Hematopoietic multipotent progenitor cell (in vitro differentiated cells): ENCODE measurements at regions not wholly inside any gene's neighbourhood (a gene's known extent, or its start where the extent isn't known, plus 50 kb on each side); places are given as distances from the start of the nearest gene placed in this dataset.

Experiments used
- DNase-seq, 3 donors: peaks; one replicate each; pipeline ENCODE4 v3.0.0-alpha.2; 2011 to 2015; ENCODE audit warnings: low read depth in 2 of 3, low spot score in 2 of 3

DNA sequence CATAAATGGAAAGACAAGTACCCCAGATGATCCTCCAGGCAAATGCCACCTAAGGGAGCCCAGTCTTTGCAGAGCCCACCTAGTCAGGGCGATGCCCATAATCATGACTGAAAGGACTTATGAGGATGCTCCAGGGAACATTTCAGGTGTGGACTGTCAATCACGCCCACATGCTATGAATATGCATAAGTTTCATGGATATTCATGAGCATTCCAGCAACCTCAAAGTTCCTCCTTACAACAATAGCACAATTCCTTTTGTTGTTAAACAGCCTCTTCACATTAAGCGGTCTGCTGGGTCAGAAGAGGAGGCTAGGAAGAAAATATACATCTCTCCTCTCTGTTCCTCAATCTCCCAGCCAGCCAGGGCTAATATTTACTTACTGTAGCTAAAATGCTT is 161.6 kb downstream of the C5orf15 start:
- DNase-seq = no peak

GRCh38 chr5:133801955-133802751 is 166.3 kb downstream of the C5orf15 start:
- DNase-seq = no peak

DNA sequence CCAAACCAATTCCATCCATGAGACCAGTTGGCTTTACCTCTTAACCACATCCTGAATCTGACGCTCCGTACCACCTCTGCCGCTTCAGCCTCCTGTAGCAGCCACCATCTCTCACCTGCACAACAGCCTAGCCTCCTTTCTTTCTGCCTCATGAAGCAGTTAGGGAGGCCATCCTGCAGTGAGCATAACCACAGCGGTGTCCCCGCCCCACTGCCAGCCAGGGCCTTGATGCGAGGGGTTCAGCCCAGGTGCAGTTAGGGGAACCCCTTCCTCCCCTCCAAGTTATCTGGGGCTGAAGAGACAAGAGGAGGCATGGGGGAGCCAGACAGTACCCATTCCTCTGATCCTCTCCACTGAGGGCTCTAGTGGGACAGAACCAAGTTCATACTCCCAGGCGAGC is 167.0 kb downstream of the C5orf15 start:
- no peak for DNase-seq

GRCh38 chr5:133799571-133800237 is 168.7 kb downstream of the C5orf15 start:
- DNase-seq = no peak

DNA sequence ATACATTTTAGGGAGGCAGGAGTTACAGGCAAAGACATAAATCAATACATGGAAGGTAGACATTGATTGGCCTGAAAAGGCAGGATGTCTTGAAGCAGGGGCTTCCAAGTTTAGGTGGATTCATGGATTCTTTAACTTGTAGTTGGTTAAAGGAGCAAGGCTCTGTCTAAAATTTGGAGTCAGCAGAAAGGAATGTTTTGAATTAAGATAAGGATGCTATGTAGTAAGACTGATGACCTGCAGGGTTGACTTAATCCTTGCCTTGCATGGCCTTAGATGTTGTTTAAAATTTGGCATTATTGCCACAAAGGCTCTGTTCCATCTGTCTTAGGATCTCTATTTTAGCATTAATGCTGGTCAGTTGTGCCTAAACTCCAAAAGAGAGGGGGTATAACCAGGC is 171.3 kb downstream of the C5orf15 start:
- no peak for DNase-seq

DNA sequence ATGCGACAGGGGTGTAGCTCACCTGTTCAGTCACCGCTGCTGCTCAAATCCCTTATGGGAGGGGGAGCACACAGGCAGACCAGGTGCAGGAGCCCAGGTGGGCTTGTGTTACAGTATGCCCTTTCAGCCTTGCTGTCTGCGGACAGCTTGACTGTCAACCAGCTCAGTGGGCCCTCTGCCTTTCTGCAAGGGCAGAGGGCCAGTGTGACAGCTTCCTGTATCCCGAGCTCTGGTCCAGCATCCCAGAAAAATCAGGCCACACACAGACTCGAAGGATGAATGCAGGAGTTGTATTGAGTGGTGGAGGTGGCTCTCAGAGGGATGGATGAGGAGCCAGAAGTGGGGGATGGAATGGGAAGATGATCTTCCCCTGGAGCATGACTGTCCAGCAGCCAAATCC is 172.2 kb downstream of the C5orf15 start:
- no peak for DNase-seq

DNA sequence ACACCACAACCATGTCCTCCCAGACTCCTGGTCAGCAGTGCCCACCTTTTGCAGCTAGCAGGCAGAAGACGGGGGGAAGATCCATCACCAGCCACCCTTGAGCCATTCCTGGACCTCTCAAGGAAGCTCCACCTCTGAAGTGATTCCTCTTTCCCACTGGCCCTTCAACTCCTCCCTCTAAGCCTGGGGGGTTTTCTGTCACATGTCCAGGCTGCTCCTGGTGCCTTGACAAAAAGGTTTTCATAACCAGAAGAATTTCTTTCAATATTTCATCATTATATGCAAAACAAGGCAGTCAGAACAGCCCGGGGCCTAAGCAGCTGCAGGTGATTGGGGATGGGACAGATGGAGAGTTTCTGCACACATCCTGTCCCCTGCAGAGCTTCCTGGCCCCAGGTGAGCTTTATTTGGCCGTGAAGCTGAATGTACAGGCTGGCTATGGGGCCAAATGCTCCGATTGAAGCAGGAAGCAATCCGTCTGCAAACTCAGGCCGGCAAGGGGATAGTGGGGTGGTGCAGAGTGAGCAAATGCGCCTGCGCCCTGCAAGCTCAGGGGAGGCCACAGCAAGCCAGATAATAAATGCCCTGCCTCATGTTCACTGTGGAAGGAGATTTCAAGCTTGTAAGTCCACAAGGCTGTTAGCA is 173.5 kb downstream of the C5orf15 start:
- DNase-seq = no peak

GRCh38 chr5:133793756-133794465 is 174.5 kb downstream of the C5orf15 start:
- DNase-seq = no peak

DNA sequence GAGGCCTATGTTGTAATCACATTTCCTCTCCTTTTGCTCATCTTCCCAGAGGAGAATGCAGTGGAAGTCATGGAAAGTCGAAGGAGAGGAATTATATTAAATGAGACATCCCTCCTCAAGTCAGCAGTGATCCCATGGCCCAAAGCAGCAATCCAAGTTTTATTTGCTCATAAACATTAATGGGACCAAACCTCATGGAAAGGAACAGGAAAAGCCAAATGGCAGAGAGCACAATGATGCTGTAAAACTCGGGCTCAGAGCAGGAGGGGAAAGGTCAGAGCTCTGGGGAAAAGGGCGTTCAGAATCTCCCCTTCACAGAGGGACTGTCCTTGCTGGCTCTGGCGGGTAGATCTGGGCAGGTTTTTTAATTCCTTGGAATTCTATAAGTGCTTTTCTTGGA is 175.8 kb downstream of the C5orf15 start:
- no peak for DNase-seq

- DNase-seq = no peak
Measured at GRCh38 chr5:133792024-133792423, 176.4 kb downstream of the C5orf15 start.

DNA sequence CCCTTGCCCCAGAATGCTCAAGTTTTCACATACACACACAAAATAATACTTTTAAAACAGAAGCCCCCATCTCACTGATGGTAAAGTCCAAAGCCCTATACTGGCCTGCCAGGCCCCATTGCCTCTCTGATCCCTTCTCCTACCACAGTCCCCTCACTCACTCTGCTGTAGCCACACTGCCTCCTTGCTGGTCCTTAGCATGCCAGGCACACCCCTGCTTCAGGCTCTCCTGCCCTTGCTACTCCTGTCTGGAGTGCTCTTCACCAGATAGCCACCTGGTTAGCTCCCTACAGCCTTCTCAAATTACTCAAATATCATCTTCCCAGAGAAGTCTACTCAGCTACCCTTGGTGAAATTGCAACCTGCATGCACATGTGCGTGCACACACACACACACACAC is 177.5 kb downstream of the C5orf15 start:
- no peak for DNase-seq

GRCh38 chr5:133789428-133789827 is 177.1 kb upstream of the FSTL4 start:
- no peak for DNase-seq

GRCh38 chr5:133788121-133788520 is 175.8 kb upstream of the FSTL4 start:
- DNase-seq = no peak

- no peak for DNase-seq
Measured at GRCh38 chr5:133786420-133786819, 174.1 kb upstream of the FSTL4 start.

GRCh38 chr5:133785182-133785581 is 172.8 kb upstream of the FSTL4 start:
- DNase-seq = no peak

GRCh38 chr5:133783481-133783880 is 171.1 kb upstream of the FSTL4 start:
- no peak for DNase-seq

DNA sequence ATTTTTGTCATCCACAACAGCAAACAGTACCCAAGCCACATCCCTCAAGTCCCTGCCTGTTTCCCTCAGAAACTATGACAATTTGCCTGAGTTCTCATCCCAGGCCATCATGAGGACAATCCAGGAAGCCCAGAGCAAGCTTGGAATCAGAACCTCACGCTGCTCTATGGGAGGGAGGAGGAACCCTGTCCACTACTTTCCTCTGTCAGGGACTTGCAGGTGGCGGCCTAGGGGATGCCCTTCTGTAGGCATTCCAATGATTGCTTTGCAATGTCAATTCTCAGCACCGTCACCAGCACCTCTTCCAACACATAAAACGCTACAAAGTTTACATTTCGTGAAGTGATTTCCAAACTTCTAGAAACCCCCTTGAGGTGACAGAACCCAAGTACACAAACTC is 170.4 kb upstream of the FSTL4 start:
- DNase-seq = no peak

DNA sequence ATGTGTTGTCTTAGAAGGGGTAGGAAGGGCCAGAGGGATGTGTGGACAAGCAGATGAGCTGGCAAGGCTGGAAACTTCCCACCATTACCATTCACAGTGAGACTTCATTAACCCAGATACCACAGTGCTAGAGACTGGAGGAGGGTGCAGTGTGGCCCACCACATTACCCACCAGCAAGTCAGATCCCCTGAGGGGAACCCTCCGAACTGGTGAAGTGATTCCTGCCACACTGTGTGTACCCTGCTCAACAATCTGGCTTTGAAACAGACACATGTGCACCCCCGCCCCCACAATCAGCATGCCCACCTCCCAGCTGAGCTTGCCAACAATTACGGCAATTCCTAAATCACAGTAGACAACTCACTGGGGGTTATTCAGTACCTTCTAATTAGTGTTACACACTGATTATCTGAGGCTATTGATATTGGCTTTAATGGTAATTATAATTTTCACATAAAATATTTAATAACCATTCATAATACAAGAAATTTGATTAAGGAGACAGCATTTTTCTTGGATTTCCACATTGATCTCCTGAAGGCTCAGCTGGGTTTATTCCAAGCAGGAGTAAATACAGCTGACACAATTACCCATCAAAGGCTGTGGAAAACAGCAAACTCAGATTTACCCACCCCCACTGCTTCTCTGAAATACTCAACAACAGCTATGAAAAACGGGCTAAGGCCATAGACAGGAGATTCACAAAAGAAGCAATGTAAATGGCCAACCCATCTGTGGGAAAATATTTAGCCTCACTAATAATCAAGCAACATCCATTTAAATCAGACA is 169.3 kb upstream of the FSTL4 start:
- DNase-seq = no peak

DNA sequence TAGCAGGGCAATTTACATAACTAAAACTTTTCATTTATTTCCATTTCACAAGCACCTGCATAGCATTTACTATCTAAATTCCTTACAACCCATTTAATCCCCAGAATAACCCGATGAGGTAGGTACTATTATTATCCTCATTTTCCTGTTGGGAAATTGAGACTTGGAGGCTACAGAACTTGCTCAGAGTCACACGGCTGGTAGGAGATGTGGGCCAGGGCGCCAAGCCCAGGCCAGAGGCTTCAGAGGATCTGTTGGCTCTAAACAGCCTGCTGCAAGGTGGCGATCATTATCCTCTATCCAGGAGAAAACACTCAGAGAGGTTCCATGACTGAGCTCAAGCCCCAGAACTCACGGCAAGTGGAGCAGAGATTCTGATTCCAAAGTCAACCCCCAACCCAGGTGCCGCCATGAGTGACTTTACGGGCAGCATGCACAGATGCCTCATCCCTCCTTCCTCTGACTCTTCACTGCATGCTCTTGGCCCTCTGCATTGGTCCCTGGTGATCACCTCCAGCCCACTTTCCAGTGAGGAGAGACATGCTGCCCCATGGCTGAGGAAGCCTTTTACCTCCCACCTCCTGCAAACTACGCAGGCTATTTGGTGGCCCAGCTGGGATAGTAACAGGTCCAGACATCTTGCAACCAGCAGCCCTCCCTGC is 168.4 kb upstream of the FSTL4 start:
- DNase-seq = no peak
